ENCODE measurements at regions not wholly inside any gene's neighbourhood (a gene's known extent, or its start where the extent isn't known, plus 50 kb on each side); places are given as distances from the start of the nearest gene placed in this dataset.

- Histone ChIP-seq H3K27me3 (replicated peaks; ENCODE audit: control insufficient read depth, insufficient read depth, low read length) (no peaks in the 10 kb centered on the region; the same call in 1 of the 2 replicates), H3K36me3 (ENCODE audit: control insufficient read depth, insufficient read depth, low read length) (no peaks in the 10 kb centered on the region), H3K4me3 (replicated peaks; ENCODE audit: low read depth, low read length) (no peak overlapping the region)
- no peak for TF ChIP-seq CTCF (IDR thresholded peaks at IDR 0.05; ENCODE audit: insufficient read depth, low read length, poor library complexity, severe bottlenecking)
- no peak for DNase-seq (ENCODE audit: extremely low read depth, insufficient read length)
Observed at GRCh38 chr3:101128786-101129185, 135.6 kb upstream of the ABI3BP start.

GRCh38 chr3:101128001-101128400 is 134.8 kb upstream of the ABI3BP start:
- TF ChIP-seq CTCF (IDR thresholded peaks at IDR 0.05; ENCODE audit: insufficient read depth, low read length, poor library complexity, severe bottlenecking): no peak
- no peak overlapping the region for H3K4me3 ChIP-seq (replicated peaks; ENCODE audit: low read depth, low read length)
- no peaks in the 10 kb centered on the region; the same call in 1 of the 2 replicates for H3K27me3 ChIP-seq (replicated peaks; ENCODE audit: control insufficient read depth, insufficient read depth, low read length)
- H3K36me3 ChIP-seq (ENCODE audit: control insufficient read depth, insufficient read depth, low read length): no peaks in the 10 kb centered on the region
- no peak for DNase-seq (ENCODE audit: extremely low read depth, insufficient read length)

GRCh38 chr3:101124125-101124524 is 130.9 kb upstream of the ABI3BP start:
- Histone ChIP-seq H3K27me3 (replicated peaks; ENCODE audit: control insufficient read depth, insufficient read depth, low read length) (no peaks in the 10 kb centered on the region; the same call in 1 of the 2 replicates), H3K4me3 (replicated peaks; ENCODE audit: low read depth, low read length) (no peak overlapping the region), H3K36me3 (ENCODE audit: control insufficient read depth, insufficient read depth, low read length) (no peaks in the 10 kb centered on the region)
- no peak for TF ChIP-seq CTCF (IDR thresholded peaks at IDR 0.05; ENCODE audit: insufficient read depth, low read length, poor library complexity, severe bottlenecking)
- DNase-seq (ENCODE audit: extremely low read depth, insufficient read length): no peak

GRCh38 chr3:101123081-101123480 is 129.9 kb upstream of the ABI3BP start:
- no peak for DNase-seq (ENCODE audit: extremely low read depth, insufficient read length)
- no peaks in the 10 kb centered on the region for H3K27me3 ChIP-seq (replicated peaks; ENCODE audit: control insufficient read depth, insufficient read depth, low read length)
- TF ChIP-seq CTCF (IDR thresholded peaks at IDR 0.05; ENCODE audit: insufficient read depth, low read length, poor library complexity, severe bottlenecking): no peak
- no peak overlapping the region for H3K4me3 ChIP-seq (replicated peaks; ENCODE audit: low read depth, low read length)
- no peaks in the 10 kb centered on the region for H3K36me3 ChIP-seq (ENCODE audit: control insufficient read depth, insufficient read depth, low read length)

GRCh38 chr3:101122681-101123080 is 129.5 kb upstream of the ABI3BP start:
- Histone ChIP-seq H3K27me3 (replicated peaks; ENCODE audit: control insufficient read depth, insufficient read depth, low read length) (no peaks in the 10 kb centered on the region), H3K36me3 (ENCODE audit: control insufficient read depth, insufficient read depth, low read length) (no peaks in the 10 kb centered on the region), H3K4me3 (replicated peaks; ENCODE audit: low read depth, low read length) (no peak overlapping the region)
- TF ChIP-seq CTCF (IDR thresholded peaks at IDR 0.05; ENCODE audit: insufficient read depth, low read length, poor library complexity, severe bottlenecking): no peak
- DNase-seq (ENCODE audit: extremely low read depth, insufficient read length): no peak

- no peaks in the 10 kb centered on the region for H3K36me3 ChIP-seq (ENCODE audit: control insufficient read depth, insufficient read depth, low read length)
- no peak for TF ChIP-seq CTCF (IDR thresholded peaks at IDR 0.05; ENCODE audit: insufficient read depth, low read length, poor library complexity, severe bottlenecking)
- no peak overlapping the region for H3K4me3 ChIP-seq (replicated peaks; ENCODE audit: low read depth, low read length)
- no peak for DNase-seq (ENCODE audit: extremely low read depth, insufficient read length)
- H3K27me3 ChIP-seq (replicated peaks; ENCODE audit: control insufficient read depth, insufficient read depth, low read length): no peaks in the 10 kb centered on the region
Observed at GRCh38 chr3:101120039-101120438, 126.8 kb upstream of the ABI3BP start.

Measured in GM06990 (cell line).